ENCODE measurements at regions not wholly inside any gene's neighbourhood (a gene's known extent, or its start where the extent isn't known, plus 50 kb on each side); places are given as distances from the start of the nearest gene placed in this dataset.

DNA sequence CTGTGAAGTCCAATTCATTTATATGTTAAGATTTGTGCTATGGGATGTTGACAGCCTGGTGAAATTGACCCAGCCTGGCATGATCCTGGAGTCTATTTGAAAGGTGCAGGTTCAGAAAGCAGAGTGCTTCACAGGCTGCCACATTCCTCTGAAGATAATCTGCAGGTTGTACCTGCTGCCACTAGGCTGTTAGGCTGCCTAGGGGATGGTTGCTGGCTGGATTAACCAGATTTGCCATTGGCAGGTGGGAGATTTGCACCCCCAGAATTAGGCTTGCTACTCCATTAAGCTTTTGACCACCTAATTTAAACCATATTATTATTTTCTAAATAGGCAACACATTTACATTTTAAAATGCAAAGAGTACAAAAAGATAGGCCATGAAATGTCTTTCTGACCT lies 85.8 kb upstream of the RASGRP1 start:
- H3K9me3 Mint-ChIP-seq = no peaks in the 10 kb centered on the region
- ChIA-PET CTCF (interaction anchor here (1.6 to 8.8 kb wide), 8 partner anchors 22 to 89 kb away, joined by 6 to 137 read pairs (median 59); partner anchors contain the start of gene RASGRP1), POLR2A (interaction anchor here (3.9 to 4.3 kb wide), 2 partner anchors 34 to 87 kb away, joined by 36 to 51 read pairs; partner anchors contain the start of gene RASGRP1)
- peak overlapping the region in 6 of 7 donors; percentile 74 to 84 (median 82) for H3K4me3 Mint-ChIP-seq
- Histone ChIP-seq H3K36me3 (ENCODE audit: insufficient read depth, low read length) (no peaks in the 10 kb centered on the region), H3K27ac (ENCODE audit: low read depth, low read length) (no peak overlapping the region), H3K4me3 (ENCODE audit: low read length) (peak overlapping the region; percentile 47), H3K27me3 (ENCODE audit: insufficient read depth, low read length, poor library complexity, severe bottlenecking) (no peaks in the 10 kb centered on the region), H3K9me3 (ENCODE audit: low read length) (no peaks in the 10 kb centered on the region), H3K4me1 (ENCODE audit: insufficient read depth, low read length) (peaks cover 88% of the 10 kb centered on the region)
- DNase-seq = no peak
- H3K27me3 Mint-ChIP-seq = peaks cover 0 to 1% of the 10 kb centered on the region in 2 donors
- peaks cover 77 to 94% (median 90%) of the 10 kb centered on the region in 3 donors for H3K4me1 Mint-ChIP-seq
- H3K27ac Mint-ChIP-seq = peak overlapping the region; percentile 57 to 99 (median 97)
- H3K36me3 Mint-ChIP-seq = no peaks in the 10 kb centered on the region

DNA sequence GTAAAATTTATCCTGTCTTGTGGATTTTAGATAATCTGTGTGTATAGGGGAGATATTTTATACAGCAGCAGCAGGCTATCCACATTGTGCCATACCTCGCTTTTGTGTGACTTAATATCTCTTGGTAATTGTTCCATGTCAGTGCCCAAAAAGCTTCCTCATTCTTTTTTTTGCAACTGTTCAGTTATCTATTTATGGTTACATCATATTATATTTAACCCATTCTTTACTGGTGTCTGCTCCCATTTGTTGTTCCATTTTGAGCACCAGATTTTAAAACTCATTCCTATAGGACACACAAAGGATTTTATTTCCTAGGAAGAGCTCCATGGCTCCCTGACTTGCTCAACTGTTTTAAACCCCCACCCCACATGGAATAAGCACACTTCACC lies 86.3 kb upstream of the RASGRP1 start:
- POLR2A ChIA-PET = interaction anchor here (0.9 to 4.3 kb wide), 6 partner anchors 19 to 87 kb away, joined by 3 to 51 read pairs (median 30); partner anchors contain the start of gene RASGRP1
- Mint-ChIP-seq H3K27ac (peak overlapping the region; percentile 86 to 99 (median 98)), H3K4me1 (peaks cover 81 to 95% (median 90%) of the 10 kb centered on the region in 3 donors), H3K4me3 (peak overlapping the region; percentile 74 to 89 (median 83)), H3K36me3 (no peaks in the 10 kb centered on the region), H3K27me3 (peaks cover 0 to 1% of the 10 kb centered on the region in 2 donors), H3K9me3 (no peaks in the 10 kb centered on the region)
- CTCF ChIA-PET = interaction anchor here (0.9 to 8.8 kb wide), 15 partner anchors 9 to 139 kb away, joined by 3 to 137 read pairs (median 6); partner anchors contain the start of gene RASGRP1
- Histone ChIP-seq H3K27ac (ENCODE audit: low read depth, low read length) (peak overlapping the region; percentile 12), H3K4me3 (ENCODE audit: low read length) (peak overlapping the region; percentile 47), H3K27me3 (ENCODE audit: insufficient read depth, low read length, poor library complexity, severe bottlenecking) (no peaks in the 10 kb centered on the region), H3K36me3 (ENCODE audit: insufficient read depth, low read length) (no peaks in the 10 kb centered on the region), H3K9me3 (ENCODE audit: low read length) (no peaks in the 10 kb centered on the region), H3K4me1 (ENCODE audit: insufficient read depth, low read length) (peaks cover 93% of the 10 kb centered on the region)
- DNase-seq = no peak

DNA sequence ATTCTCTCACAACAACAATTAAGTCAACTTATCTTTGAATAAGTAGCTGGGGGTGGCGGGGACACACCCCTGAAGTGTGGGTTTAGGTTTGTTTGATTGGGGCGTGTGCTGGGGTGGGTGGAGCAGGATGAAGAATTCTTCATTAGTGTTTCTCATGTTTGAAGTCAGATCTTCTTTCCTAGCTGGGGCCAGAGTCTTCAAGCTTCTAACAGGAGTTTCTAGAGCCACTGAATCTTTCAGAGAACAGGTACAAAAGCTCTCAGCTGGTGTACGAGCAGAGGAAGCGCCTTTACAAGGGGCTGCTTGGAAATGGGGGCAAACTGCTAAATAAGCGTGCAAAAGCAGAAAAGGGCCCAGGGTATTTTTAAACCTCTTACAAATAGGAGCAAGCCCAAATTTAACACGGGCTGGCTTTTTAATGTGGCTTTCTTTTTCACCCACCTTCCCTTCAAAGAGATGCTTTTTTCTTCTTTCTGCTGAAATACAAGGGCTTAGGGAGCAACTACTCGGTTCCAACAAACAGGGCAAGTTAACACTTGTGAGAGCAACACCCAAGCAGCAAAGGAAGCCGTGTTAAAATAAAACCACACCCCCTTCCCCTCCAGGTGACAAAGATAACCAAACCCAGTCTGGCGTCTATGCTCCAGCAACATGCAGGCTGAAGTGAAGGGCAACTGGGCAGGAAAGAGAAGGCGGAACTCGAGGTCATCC lies 86.9 kb upstream of the RASGRP1 start:
- ChIA-PET POLR2A (interaction anchor here (0.9 to 4.3 kb wide), 6 partner anchors 18 to 88 kb away, joined by 3 to 51 read pairs (median 30); partner anchors contain the start of gene RASGRP1), CTCF (interaction anchor here (0.9 to 8.8 kb wide), 17 partner anchors 10 to 139 kb away, joined by 3 to 137 read pairs (median 6); partner anchors contain the start of gene RASGRP1)
- Mint-ChIP-seq H3K9me3 (no peaks in the 10 kb centered on the region), H3K27me3 (peaks cover 0 to 1% of the 10 kb centered on the region in 2 donors), H3K36me3 (no peaks in the 10 kb centered on the region), H3K4me1 (peaks cover 82 to 95% (median 88%) of the 10 kb centered on the region in 3 donors), H3K27ac (peak overlapping the region; percentile 86 to 99 (median 98)), H3K4me3 (peak overlapping the region; percentile 74 to 89 (median 83))
- peak; percentile 29 to 86 (median 78) for DNase-seq
- H3K27me3 ChIP-seq (ENCODE audit: insufficient read depth, low read length, poor library complexity, severe bottlenecking) = no peaks in the 10 kb centered on the region
- no peaks in the 10 kb centered on the region for H3K9me3 ChIP-seq (ENCODE audit: low read length)
- peak overlapping the region; percentile 47 for H3K4me3 ChIP-seq (ENCODE audit: low read length)
- no peaks in the 10 kb centered on the region for H3K36me3 ChIP-seq (ENCODE audit: insufficient read depth, low read length)
- H3K27ac ChIP-seq (ENCODE audit: low read depth, low read length) = peak overlapping the region; percentile 17
- H3K4me1 ChIP-seq (ENCODE audit: insufficient read depth, low read length) = peaks cover 89% of the 10 kb centered on the region

DNA sequence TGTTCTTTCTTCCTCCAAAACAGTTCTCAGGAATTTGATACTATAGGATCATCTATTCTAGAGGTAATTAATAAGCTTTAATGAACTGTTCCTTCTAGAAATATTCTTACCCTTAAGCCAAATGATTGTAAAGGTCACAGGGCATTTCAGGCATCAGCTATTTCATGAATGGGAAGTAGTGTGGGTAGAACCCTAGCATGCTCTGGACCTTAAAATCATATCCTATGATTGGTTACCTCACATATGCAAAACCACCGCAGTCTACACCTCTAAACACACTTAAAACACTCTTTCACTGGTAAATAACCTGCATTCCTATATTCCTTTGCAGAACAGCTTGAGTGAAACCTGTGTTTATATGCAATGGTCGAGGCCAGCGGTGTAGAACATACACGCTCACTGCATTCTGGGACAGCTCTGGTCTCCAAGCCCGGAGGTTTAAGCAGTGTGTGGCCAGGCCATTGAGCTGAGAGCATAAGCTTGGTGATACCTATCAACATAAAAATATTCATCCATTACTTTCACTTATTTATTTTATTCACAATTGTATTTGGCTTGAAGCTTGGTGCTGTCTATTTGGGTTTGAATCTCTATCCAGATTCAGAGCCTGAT lies 87.7 kb upstream of the RASGRP1 start:
- peaks cover 74 to 87% (median 80%) of the 10 kb centered on the region in 3 donors for H3K4me1 Mint-ChIP-seq

DNA sequence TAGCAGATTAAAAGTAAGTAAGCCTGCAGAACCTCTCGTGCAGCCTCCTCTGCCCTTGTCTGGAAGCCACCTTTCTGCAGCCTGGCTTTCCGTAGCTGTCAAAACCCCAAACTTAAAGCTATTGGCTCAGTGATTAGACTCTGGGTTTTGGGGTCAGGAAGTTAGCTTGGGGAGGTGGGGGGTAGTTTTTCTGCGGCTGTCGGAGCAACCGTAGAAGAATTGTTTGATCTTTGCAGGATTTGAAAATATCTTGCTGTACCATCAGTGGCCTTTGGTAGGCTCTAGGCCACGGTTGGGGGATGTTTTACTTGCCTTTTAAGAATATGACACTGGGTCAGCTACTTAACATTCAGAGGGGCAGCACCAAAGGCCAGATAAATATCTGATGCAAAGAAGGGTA lies 88.4 kb upstream of the RASGRP1 start:
- no peaks in the 10 kb centered on the region for H3K36me3 Mint-ChIP-seq
- Histone ChIP-seq H3K4me1 (ENCODE audit: insufficient read depth, low read length) (peaks cover 84% of the 10 kb centered on the region), H3K27ac (ENCODE audit: low read depth, low read length) (no peak overlapping the region), H3K9me3 (ENCODE audit: low read length) (no peaks in the 10 kb centered on the region), H3K27me3 (ENCODE audit: insufficient read depth, low read length, poor library complexity, severe bottlenecking) (no peaks in the 10 kb centered on the region), H3K36me3 (ENCODE audit: insufficient read depth, low read length) (no peaks in the 10 kb centered on the region), H3K4me3 (ENCODE audit: low read length) (peak overlapping the region; percentile 47)
- peak overlapping the region; percentile 63 to 89 (median 83) for H3K4me3 Mint-ChIP-seq
- ChIA-PET POLR2A (interaction anchor here (0.7 to 4.3 kb wide), 15 partner anchors 11 to 93 kb away, joined by 3 to 51 read pairs (median 4); partner anchors contain the start of gene RASGRP1), CTCF (interaction anchor here (0.9 to 8.8 kb wide), 20 partner anchors 10 to 213 kb away, joined by 3 to 137 read pairs (median 5); partner anchors contain the start of genes FAM98B and RASGRP1)
- peaks cover 68 to 86% (median 74%) of the 10 kb centered on the region in 3 donors for H3K4me1 Mint-ChIP-seq
- H3K9me3 Mint-ChIP-seq = no peaks in the 10 kb centered on the region
- DNase-seq = peak; percentile 58 to 94 (median 90)
- H3K27me3 Mint-ChIP-seq = peaks cover 0 to 1% of the 10 kb centered on the region in 2 donors
- H3K27ac Mint-ChIP-seq = peak overlapping the region; percentile 86 to 99 (median 98)

More for the DNA sequence above, 87.7 kb upstream of the RASGRP1 start:
- Histone ChIP-seq H3K27ac (ENCODE audit: low read depth, low read length) (peak overlapping the region; percentile 17), H3K4me3 (ENCODE audit: low read length) (peak overlapping the region; percentile 47), H3K27me3 (ENCODE audit: insufficient read depth, low read length, poor library complexity, severe bottlenecking) (no peaks in the 10 kb centered on the region), H3K4me1 (ENCODE audit: insufficient read depth, low read length) (peaks cover 86% of the 10 kb centered on the region), H3K36me3 (ENCODE audit: insufficient read depth, low read length) (no peaks in the 10 kb centered on the region), H3K9me3 (ENCODE audit: low read length) (no peaks in the 10 kb centered on the region)
- Mint-ChIP-seq H3K4me3 (peak overlapping the region; percentile 74 to 89 (median 83)), H3K27me3 (peaks cover 0 to 1% of the 10 kb centered on the region in 2 donors), H3K27ac (peak overlapping the region; percentile 86 to 99 (median 98)), H3K36me3 (no peaks in the 10 kb centered on the region), H3K9me3 (no peaks in the 10 kb centered on the region)
- ChIA-PET POLR2A (interaction anchor here (0.6 to 4.3 kb wide), 11 partner anchors 11 to 92 kb away, joined by 3 to 51 read pairs (median 4); partner anchors contain the start of gene RASGRP1), CTCF (interaction anchor here (0.9 to 8.8 kb wide), 20 partner anchors 11 to 142 kb away, joined by 3 to 137 read pairs (median 6); partner anchors contain the start of gene RASGRP1)
- DNase-seq = no peak

DNA sequence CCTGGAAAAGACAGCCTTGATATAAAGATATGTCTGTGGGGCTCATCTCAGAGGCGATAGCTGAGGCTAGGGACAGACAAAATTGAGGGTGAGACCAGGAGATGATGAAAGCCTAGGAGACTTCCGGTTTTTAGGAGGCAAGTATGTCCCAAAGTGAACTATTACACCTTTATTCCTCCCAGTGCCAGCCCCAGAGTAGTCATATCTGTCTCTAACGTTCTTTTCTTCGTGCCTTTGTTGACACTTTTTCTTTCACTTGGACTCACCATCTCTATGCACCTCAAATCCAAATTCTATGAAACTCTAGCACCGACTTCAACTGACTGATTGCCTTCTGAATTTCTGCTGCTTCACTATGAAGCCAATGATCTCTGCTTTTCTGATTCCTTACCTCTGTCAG lies 93.8 kb upstream of the RASGRP1 start:
- H3K4me1 ChIP-seq (ENCODE audit: insufficient read depth, low read length) = peaks cover 68% of the 10 kb centered on the region
- H3K9me3 Mint-ChIP-seq = no peaks in the 10 kb centered on the region
- ChIA-PET POLR2A (no interaction called here), CTCF (interaction anchor here (1.7 to 10.0 kb wide), 4 partner anchors 14 to 95 kb away, joined by 3 to 45 read pairs (median 6); partner anchors contain the start of gene RASGRP1)
- H3K4me1 Mint-ChIP-seq = peaks cover 40 to 74% (median 60%) of the 10 kb centered on the region in 3 donors
- H3K27me3 Mint-ChIP-seq = no peaks in the 10 kb centered on the region
- no peaks in the 10 kb centered on the region for H3K27me3 ChIP-seq (ENCODE audit: insufficient read depth, low read length, poor library complexity, severe bottlenecking)
- no peaks in the 10 kb centered on the region for H3K9me3 ChIP-seq (ENCODE audit: low read length)
- H3K27ac Mint-ChIP-seq = peak overlapping the region in 2 of 8 donors; percentile 22 to 88
- no peak for DNase-seq
- H3K4me3 ChIP-seq (ENCODE audit: low read length) = no peak overlapping the region
- no peaks in the 10 kb centered on the region for H3K36me3 ChIP-seq (ENCODE audit: insufficient read depth, low read length)
- peaks cover 0 to 3% (median 1%) of the 10 kb centered on the region in 3 donors for H3K36me3 Mint-ChIP-seq
- peak overlapping the region in 1 of 7 donors; percentile 4 for H3K4me3 Mint-ChIP-seq
- H3K27ac ChIP-seq (ENCODE audit: low read depth, low read length) = no peak overlapping the region

DNA sequence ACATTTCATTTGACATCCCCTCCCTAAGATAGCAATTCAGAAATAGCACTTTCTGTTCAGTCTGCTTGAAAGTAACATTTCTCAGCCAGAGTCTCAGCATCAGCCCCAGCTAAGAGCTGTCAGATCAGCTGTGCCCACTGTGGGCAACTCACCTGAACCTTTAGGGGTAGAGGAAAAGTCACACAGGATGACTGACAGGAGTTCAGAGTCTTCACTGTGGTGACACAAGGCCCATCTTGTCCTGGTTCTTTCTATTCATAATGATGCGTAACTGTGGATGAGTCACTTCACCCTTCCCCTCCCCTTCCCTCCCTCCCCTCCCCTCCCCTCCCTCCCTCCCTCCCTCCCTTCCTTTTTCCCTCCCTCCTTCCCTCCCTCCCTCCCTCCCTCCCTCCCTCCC lies 96.1 kb upstream of the RASGRP1 start:
- no peaks in the 10 kb centered on the region for H3K9me3 ChIP-seq (ENCODE audit: low read length)
- Mint-ChIP-seq H3K27ac (peak overlapping the region in 7 of 8 donors; percentile 38 to 95 (median 82)), H3K4me1 (peaks cover 40 to 74% (median 59%) of the 10 kb centered on the region in 3 donors), H3K36me3 (peaks cover 0 to 3% (median 1%) of the 10 kb centered on the region in 3 donors), H3K4me3 (peak overlapping the region in 5 of 7 donors; percentile 3 to 54 (median 27)), H3K9me3 (no peaks in the 10 kb centered on the region), H3K27me3 (no peaks in the 10 kb centered on the region)
- H3K36me3 ChIP-seq (ENCODE audit: insufficient read depth, low read length) = no peaks in the 10 kb centered on the region
- H3K4me1 ChIP-seq (ENCODE audit: insufficient read depth, low read length) = peaks cover 68% of the 10 kb centered on the region
- H3K27ac ChIP-seq (ENCODE audit: low read depth, low read length) = no peak overlapping the region
- CTCF ChIA-PET = interaction anchor here (5.0 to 10.0 kb wide), 2 partner anchors 8 to 97 kb away, joined by 24 to 45 read pairs; partner anchors contain the start of gene RASGRP1
- no peak overlapping the region for H3K4me3 ChIP-seq (ENCODE audit: low read length)
- POLR2A ChIA-PET = no interaction called here
- no peaks in the 10 kb centered on the region for H3K27me3 ChIP-seq (ENCODE audit: insufficient read depth, low read length, poor library complexity, severe bottlenecking)
- peak in 2 of 5 donors; percentile 18 to 59 for DNase-seq
